ENCODE measurements at regions not wholly inside any gene's neighbourhood (a gene's known extent, or its start where the extent isn't known, plus 50 kb on each side); places are given as distances from the start of the nearest gene placed in this dataset.
"Not testable (repeated sequence)": the region's sequence is repeated elsewhere in the genome, so short reads cannot be mapped to it uniquely, and the experiment has no call there.

DNA sequence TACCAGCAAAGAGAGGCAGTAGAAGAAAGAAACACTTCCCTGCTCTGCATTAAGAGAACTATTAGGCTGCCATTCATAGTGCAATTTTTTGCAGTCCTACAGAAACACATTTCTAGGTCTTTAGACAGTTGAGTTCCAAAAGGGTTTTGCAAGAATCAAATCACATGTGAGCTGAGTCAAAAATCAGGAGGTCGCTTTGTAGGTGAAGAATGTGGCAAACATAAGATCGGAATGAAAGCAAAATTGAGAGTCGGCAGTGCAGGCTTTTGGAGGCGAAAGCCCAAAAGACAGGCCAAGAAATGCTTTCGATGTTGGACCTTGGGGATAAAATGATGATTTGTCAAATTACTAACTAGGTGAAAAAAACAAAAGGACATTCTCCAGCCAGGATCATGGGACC is 213.5 kb upstream of the NRIP1 start:
- DNase-seq (ENCODE audit: low read depth): no peak

DNA sequence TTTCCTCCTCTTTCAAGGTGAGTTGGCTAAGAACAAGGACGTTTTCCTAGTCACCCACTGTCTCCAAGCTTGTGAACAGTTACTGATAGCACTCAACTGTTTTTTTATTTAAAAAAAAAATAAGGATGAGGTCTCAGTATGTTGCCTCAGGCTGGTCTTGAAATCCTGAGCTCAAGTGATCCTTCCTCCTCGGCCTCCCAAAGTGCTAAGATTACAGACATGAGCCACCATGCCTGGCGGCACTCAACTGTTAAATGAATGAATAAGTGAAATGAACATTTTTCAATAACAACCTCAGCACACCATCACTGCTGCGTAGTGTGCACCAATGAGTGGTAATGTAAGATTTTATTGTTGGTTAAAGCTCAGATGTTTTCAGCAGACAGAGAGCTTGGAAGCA is 214.1 kb upstream of the NRIP1 start:
- DNase-seq (ENCODE audit: low read depth): no peak

DNA sequence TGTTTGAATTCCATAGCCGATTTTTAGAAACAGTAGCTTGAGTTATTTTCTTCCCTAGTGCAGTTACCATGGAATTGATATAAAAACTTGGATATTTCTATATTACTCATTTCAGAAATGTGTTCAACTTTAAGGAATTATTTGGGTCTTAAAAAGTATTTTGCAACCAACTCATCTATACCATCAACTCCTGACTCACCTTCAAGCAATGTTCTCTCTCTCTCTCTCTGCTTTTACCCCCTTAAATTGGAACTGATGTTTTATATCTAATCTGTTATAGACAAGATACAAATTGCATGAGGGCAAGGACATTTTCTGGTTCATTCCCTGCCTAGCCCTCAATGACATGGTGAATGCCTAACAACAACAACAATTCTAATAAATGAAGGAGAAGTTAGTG is 214.7 kb upstream of the NRIP1 start:
- no peak for DNase-seq (ENCODE audit: low read depth)

DNA sequence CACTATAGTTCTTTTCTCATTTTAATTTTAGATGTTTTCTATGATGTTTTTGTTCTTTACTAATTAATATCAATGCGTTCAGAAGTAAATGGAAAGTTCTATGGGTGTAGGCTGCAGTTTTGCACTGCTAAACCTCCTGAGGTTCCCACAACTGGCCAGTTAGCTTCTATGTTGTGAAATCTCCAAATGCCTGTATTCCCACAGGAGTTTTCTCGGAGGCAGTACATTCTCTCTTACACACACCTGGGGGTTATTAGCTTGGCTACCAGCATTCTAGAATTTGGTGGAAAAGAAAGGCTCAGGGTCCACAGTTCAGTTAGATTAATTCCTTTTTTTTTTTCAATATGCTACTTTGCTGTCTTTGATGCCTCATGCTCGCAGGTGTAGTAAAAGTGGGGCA is 216.9 kb upstream of the NRIP1 start:
- no peak for DNase-seq (ENCODE audit: low read depth)

DNA sequence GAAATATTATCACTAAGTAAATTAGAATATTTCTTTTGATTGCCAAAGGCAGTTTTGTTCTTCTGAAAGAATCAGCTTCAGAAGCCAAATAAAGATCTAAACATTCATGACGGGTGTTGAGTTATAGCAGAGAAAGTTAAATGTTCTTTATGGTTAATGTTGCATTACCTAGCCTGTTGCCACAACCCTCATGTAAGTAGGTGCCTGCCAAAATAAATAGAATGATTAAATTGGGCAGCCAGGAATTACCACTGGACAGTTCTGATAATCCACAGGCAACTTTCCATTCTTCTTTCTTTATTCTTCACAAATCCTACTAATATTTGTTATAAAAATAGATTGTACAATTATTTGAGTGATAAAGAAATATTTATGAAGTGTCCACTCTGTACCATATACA is 217.9 kb upstream of the NRIP1 start:
- no peak for DNase-seq (ENCODE audit: low read depth)

DNA sequence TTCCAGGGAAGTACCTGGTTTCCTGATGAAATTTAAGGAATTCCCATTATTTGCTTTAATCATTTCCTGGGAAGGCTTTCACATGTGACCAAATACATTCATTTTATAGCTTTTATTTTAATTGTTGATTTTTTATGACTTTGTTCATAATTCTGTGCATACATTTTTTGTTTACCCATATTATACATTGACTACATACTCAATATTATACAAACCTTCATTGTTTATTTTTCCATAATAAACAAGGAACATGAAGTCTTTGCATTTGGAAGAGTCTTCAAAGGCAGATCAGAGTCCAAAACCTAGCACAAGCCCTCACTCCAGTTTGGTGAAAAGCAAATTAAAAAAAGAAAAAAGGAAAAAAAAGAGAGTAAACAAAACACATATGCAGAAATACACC is 218.3 kb upstream of the NRIP1 start:
- DNase-seq (ENCODE audit: low read depth): no peak

DNA sequence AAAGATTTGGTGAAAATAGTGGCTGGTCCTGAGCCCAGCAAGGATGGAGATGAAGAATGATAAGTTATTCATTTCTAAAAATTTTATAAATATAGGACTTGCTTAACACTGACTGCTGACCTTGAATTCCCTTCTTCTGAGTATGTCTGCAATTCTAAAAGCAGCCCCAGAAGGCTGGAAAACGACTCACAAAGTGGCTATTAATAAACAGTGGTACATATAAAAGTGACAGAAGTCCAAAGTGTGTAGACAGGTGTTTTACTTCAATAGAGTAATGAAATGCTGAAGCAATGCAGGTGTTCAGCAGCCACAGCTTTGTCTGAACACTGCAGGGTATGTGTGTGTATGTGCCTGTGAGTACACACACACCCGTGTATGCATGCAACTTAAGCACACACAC is 219.0 kb upstream of the NRIP1 start:
- no peak for DNase-seq (ENCODE audit: low read depth)

DNA sequence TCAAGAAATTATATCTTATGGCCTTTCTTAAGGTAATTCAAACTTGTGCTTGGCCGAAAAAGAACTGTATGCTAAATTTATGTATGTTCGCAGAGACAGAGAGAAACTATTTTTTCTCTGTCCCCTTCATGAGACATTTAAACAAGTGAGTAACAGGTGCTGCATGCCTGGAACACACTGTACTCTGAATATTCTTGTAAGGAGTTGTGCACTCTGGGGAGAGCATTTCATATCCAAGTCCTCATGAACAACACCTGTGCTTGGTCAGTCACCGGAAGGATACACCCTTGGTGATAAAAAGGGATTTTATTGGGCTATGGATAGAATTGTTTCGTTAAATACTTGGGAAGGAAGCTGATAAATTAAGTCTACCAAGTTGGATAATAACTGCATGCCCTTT is 220.8 kb upstream of the NRIP1 start:
- no peak for DNase-seq (ENCODE audit: low read depth)

DNA sequence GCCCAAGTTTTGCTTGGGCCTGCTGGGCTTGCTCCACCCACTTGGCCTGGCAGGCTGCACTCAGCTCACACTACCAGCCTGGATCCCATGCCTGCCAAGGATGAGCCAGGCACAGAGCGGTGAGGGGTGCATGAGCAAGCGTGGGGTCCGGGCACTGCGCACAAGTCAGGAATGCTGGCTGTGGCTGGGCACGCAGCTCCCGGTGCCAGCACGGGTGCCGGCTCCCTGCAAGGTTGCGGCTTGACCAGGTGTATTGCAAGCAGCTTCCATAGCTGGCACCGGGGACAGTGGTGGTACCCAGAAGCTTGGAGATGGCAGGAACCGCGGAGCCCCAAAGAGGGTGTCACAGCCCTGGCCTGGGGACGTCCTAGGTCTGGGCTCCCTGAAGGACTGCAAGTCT is 224.4 kb upstream of the NRIP1 start:
- no peak for DNase-seq (ENCODE audit: low read depth)

DNA sequence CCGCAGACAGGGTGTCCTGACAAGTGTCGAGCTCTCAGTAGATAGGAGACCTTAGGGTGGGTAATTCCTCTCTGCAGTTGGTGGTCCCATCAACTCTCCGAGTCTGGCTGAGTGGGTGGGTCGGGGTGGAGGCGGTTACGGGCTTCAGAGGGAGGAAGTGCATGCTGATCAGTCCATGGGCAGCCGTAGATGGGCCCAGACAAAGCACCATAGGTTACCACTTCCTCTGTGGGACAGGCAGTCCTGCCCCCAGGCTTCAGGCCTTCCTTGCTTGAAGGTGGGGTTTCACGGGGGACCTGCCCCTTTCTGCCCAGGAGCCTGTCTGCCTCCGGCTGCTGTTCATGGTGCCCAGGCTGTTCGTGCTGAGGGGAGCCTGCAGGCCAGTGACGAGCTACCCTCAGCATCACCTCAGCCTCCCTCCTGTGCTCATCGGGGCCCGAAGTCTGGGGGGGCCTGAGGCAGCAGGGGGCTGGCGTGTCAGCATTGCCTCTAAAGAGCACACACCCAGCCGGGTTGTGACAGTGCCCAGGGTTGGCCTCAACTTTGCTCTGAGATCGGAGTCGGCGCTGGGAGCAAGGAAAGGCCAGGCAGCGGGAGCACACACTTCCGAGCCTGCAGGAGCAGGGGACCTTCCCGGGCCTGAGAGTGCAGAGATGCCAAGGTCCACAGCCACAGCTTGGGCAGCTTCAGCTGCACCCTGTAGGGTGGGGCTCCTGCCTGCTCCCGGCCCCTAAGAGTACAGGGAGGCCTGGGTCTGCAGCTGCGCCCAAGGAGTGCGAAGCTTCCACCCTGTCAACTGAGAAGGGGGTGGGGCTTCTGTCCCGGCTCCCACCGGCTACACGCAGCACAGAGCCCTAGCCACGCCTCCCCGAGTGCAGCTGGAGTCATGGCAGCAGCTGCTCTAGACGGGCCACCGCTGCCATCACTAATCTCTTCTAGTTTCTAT is 225.4 kb upstream of the NRIP1 start:
- DNase-seq (ENCODE audit: low read depth): no peak

DNA sequence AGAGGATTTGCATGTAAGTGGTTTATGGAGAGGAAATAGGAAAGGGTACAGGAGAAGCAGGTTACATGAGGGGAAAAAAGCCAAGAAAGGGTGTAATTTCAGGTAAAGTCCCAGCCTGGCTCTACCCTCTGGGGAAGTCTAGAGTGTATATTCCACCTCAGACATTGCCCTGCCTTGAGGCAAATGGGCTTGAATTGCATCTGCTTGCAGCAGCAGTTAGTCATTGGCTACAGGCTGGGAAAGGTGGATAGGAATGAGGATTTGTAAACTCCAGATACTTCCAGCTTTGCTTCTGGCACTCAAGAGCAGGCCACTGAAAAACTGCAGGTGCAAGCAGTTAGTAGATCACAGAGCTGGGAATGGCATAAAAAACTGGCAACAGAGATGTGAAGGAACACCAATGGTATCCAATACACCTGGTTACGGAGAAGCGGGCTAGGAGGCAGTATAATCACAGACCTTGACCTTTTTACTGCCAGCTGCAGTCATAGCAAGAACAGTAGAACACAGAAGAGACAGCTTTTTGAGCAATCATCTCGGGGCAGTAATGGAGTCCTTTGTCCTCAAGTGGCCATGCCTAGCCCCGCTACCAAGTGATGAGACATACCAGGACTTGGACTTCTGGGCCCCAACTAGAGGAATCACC is 226.9 kb upstream of the NRIP1 start:
- DNase-seq (ENCODE audit: low read depth): no peak

DNA sequence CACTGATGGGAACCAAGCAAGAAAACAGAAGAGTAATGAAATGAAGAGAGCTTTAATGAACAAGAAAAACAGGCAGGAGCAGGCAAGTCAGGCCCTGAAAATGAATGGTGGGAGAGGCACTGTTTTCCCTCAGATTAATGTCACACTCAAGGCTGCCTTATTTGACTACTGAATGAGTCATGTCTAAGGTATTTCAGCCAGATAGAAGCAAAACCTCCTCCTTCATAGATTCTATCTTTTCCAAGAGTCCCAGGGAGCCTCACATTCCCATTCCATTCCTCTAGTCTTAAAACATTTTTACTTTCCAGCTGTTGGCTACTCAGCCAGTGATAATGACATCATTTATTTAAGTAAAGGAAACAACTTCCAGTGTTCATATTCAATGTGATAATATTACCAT is 228.4 kb upstream of the NRIP1 start:
- DNase-seq (ENCODE audit: low read depth): no peak

DNA sequence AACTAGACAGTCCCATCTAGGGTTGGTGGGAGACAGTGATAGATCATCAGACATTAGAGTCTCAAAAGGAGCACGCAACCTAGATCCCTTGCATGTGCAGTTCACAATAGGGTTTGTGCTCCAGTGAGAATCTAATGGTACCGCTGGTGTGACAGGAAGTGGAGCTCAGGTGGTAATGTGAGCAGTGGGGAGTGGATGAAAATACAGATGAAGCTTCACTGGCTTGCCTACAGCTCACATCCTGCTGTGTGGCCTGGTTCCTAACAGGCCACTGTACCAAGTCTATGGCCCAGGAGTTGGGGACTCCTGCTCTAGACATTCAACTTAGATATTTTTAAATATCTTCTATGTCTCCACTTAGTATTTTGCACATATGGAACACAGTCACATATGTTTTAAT is 231.1 kb upstream of the NRIP1 start:
- DNase-seq (ENCODE audit: low read depth): no peak

DNA sequence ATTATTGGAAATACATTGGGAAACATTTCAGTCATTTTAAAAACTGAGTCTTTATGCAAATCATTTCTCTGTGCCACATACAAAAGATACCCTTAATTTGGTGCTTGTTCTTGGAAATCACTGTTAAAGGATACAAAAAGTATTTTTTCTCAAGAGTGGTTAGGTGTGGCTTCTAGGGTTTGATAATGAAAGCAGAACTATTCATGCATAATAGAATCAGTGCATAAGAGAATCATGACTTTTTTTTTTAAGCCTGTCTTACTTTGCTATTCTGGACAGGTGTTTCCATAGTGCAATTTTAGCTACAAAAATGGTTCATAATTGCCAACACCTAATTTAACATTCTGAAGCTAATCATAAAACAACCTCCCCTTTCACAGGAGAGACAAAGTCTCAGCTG is 233.0 kb upstream of the NRIP1 start:
- no peak for DNase-seq (ENCODE audit: low read depth)

DNA sequence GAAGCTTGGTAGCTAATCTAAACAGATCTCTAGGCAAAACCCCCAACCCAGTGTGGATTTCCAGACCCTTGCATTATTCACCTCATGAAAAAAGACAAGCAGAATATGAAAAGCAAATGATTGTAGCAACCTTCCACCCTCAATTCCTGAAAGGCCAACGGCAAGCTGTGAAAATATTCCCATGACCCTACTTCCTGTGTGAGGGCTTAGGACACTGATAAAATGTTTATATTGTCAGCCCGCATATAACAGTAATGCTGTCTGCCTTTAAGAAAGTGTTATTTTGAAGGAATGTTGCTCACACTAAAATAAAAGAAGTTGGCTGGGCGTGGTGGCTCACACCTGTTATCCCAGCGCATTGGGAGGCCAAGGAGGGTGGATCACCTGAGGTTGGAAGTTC is 233.5 kb upstream of the NRIP1 start:
- DNase-seq (ENCODE audit: low read depth): no peak

DNA sequence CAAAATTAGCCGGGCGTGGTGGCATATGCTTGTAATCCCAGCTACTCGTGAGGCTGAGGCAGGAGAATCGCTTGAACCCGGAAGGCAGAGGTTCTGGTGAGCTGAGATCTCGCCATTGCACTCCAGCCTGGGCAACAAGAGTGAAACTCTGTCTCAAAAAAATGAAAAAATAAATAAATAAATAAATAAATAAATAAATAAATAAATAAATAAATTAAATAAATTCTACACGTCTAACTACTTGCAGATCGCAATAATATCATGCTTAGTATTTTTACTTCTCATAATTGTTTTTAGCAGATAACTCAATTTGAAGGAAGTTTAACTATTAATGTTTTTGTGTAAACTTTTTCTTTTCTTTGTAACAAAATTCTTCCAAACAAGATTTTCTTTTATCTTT is 234.0 kb upstream of the NRIP1 start:
- not testable (repeated sequence) for DNase-seq (ENCODE audit: low read depth)

DNA sequence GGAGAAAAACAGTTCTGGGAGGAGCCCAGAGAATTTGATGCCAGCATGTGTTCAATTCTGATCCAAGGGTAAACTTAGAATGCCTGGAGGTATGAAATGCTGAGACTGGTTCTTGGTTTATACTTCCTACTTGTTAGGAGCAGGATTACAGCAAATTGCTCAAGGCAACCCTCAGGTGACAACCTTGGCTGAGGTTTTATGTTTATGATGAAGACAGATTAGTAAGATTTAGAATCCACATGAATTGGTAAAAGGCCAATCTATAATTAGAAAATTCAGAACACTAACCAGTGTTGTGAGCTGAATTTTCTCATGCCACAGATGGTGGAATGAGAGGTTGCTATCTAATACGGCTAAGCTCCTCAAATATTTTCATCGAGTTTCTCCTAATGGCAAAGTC is 235.3 kb upstream of the NRIP1 start:
- DNase-seq (ENCODE audit: low read depth): no peak

DNA sequence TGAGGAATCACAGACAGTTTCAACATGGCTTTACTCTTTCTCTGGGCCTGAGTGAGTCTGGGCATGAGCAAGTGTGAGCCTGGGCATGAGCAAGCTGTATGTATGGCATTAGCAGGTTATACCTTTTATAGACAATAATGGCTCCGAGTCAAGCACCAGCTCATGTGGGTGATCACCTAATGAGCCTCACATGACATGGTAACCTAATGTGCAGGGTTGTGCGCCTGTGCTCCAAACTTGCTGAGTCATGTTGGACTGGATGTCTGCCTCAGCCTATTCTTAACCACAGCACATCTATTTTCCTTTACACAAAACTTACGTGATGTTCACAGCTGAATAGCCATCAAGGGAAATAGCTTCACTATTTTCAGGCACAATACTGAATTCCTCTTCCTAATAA is 236.2 kb upstream of the NRIP1 start:
- no peak for DNase-seq (ENCODE audit: low read depth)

DNA sequence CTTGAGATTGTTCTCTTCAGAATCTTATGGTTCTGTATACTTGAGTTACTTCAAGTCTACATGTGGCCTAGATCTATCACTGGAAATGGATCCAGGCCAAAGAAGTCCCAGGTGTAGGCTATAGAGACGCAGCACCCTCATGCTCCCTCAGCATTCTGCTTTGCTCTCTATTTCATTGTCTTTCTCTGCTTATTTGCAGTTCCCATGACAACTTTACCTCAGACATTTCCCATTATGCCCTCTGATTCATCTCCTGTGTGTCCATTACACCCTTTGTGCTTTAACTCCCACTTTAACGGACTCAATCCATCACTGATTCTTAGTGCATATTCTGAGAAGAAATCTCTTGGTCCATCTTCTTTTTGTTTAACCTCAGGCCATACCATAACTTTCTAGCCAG is 236.9 kb upstream of the NRIP1 start:
- DNase-seq (ENCODE audit: low read depth): no peak

DNA sequence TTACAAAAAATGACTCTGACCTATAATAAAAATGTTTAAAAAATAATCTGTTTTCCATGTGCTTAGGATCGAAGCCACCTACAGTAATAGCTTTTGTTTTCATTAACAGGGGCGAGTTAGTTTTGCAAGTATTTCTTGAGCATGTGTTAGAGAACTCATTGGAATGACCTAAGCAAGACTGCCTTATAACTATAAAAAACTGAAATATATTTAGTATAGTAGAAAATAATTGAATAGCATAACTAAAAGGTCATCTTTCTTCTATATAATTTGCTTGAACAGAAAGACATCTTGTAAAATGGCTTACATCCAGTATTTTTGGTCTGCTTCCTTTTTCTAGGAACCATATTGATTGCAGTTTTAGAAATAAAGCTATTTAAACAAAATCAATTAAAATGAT is 241.5 kb upstream of the NRIP1 start:
- no peak for DNase-seq (ENCODE audit: low read depth)

DNA sequence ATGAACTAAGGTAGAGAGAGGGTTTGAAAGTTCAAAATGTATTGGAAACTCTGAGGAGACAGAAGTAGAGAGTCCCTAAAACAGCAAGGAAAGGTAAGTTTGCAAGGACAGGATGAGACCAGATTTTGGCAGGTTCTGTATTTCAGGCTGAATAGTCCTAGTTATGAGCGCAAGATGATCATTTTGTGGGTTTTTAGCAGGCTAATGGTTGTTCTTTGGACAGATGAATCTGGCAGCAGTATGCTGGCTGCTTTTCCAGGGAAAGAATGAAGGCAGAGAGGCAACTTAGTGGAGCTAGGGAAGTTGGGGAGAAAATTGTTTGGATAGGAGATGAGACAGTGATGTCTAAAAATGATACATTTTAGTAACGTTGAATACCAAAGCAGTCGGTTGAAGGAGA is 243.5 kb upstream of the NRIP1 start:
- no peak for DNase-seq (ENCODE audit: low read depth)

DNA sequence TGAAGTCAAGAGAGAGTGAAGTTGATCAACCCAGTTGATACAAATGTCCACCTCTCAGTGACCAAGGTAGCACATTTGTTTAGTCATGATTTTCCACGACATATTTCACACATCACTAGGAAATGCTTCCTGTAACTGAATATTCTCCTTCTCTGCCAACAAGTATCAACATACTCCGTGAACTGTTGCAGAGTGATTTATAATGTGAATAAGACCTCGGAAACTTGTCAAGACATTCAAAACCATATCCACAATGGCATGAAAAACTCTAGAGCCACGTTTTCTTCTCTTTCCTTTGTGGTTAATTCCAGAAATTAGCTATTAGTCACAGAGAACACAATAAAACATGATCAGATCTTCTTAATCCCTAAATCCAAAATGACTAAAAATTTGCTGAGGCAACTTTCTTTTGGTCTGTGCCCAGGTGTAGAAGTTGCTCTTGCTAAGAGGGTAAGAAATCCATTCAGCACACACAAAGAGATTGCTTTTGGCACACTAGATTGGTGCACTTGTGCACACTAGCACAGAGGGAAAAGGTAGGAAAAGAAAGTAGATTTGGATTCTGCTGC is 244.3 kb upstream of the NRIP1 start:
- no peak for DNase-seq (ENCODE audit: low read depth)

DNA sequence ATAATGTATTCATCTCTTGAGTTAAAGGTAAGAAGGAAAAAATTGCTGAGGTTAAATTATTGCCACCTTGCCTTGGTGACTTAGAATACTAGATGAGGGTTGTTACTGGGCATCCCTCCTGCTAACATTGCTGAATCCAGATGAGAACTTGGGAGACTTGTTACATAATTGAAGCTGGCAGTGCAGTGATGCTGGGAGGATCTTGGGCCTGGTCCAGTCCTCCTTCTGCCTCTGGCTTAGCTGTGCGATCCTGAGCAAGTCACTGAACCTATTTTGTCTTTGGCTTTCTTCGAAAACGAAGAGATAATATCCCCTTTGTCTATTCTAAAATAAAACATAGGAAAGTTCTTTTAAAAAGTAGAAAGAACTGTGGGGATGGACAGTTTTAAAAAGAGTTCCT is 244.9 kb upstream of the NRIP1 start:
- DNase-seq (ENCODE audit: low read depth): no peak

DNA sequence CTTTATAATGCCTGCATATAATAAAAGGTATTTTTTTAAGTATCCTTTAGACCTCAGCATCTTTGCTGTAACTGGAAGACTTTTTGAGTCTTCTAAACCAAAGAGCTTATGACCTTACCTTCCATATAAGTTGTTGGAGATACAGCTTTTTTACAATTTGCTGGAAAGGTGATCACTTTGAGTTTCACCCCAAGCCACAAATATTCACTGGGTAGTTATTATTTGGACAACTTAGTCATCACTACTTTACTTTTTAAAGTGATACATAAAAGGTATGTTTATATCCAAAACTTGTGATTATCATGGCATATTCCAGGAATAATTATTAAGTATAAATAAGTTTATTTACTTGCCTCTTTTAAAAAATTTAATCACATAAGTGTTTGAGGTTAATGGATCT is 246.7 kb upstream of the NRIP1 start:
- DNase-seq (ENCODE audit: low read depth): no peak
